Stomach (tissue), 4 donors: ENCODE measurements at regions not wholly inside any gene's neighbourhood (a gene's known extent, or its start where the extent isn't known, plus 50 kb on each side); places are given as distances from the start of the nearest gene placed in this dataset.

Experiments
- CTCF ChIP-seq, 7 experiments: fragments of 450-650 bp in 4 of 7; fragments of 200-600 bp in 3 of 7; sonication (generic) in 3 of 7; IDR thresholded peaks; one replicate each; pipeline ENCODE4 v1.5.1; 2016 to 2019; ENCODE audit warnings: antibody characterized with exemption in 7 of 7, control low read depth in 2 of 7, mild to moderate bottlenecking in 1 of 7
- POLR2A ChIP-seq, 4 donors: fragments of 450-650 bp; IDR thresholded peaks; one replicate each; pipeline ENCODE4 v1.6.1; 2016; ENCODE audit warnings: antibody characterized with exemption in 4 of 4, control low read depth in 2 of 4, mild to moderate bottlenecking in 1 of 4, moderate library complexity in 1 of 4

DNA sequence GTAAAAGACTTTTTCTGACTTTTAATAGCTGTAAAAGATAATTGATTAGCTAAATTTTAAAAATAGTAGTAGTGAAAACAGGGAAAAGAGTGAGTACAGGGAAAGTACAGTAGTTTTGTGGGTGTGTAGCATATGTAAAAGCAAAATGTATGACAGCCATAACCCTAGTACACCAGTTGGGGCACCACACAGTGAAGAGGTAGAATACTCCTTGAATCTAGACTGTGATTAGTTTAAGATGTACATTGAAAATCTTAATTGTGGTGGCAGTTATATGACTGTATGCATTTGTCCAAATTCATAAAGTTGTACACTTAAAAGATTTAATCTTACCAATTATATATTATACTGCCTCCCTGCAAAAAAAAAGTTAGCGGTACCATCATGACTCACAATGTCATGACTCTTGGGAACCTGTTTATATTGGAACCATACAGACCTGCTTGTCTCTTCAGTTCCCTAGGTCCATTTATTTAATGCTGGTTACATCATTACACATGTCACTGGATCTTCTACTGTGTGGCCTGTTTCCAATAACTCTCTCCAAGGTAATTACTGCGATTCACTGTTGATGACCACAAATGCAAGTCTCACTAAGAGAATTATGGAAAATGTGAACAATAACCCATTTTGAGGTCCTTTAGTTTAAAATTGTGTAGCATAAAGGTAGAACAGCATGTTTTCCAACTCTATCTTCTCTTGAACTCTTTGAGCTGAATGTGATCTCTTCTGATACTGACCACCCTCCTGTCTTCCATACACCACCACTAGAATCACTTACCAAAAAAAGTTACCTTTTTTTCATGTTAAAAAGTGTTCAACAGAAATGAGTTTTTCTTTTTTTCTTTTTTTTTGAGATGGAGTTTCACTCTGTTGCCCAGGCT is 264.2 kb upstream of the AMIGO2 start:
- TF ChIP-seq POLR2A (IDR thresholded peaks at IDR 0.05) (no peak), CTCF (IDR thresholded peaks at IDR 0.05) (no peak)
